ENCODE measurements at regions not wholly inside any gene's neighbourhood (a gene's known extent, or its start where the extent isn't known, plus 50 kb on each side); places are given as distances from the start of the nearest gene placed in this dataset.

- Histone ChIP-seq H3K36me3 (no peaks in the 10 kb centered on the region), H3K9me3 (no peaks in the 10 kb centered on the region), H3K4me3 (no peak overlapping the region), H3K27ac (no peak overlapping the region), H3K4me1 (no peaks in the 10 kb centered on the region), H3K27me3 (no peaks in the 10 kb centered on the region)
- no peak for DNase-seq
- TF ChIP-seq CTCF (IDR thresholded peaks at IDR 0.05): no peak
- no peak for ATAC-seq
- intact Hi-C loops (cut with DNase I): no loop called here
These were observed 367.1 kb upstream of the B3GAT1 start for GRCh38 chr11:134779179-134779578.

- DNase-seq (no peak), ATAC-seq (no peak)
- Histone ChIP-seq H3K27me3 (no peaks in the 10 kb centered on the region), H3K4me1 (no peaks in the 10 kb centered on the region), H3K27ac (no peak overlapping the region), H3K36me3 (no peaks in the 10 kb centered on the region), H3K9me3 (peaks cover 0 to 19% of the 10 kb centered on the region in 2 donors), H3K4me3 (no peak overlapping the region)
- no peak for TF ChIP-seq CTCF (IDR thresholded peaks at IDR 0.05)
- intact Hi-C loops (cut with DNase I): no loop called here
These were observed 356.4 kb upstream of the B3GAT1 start for GRCh38 chr11:134768463-134768862.

GRCh38 chr11:134765565-134765964 is 353.5 kb upstream of the B3GAT1 start:
- no peak for TF ChIP-seq CTCF (IDR thresholded peaks at IDR 0.05)
- intact Hi-C loops (cut with DNase I): no loop called here
- H3K27me3 ChIP-seq: peaks cover 0 to 11% of the 10 kb centered on the region in 2 donors
- H3K4me3 ChIP-seq: no peak overlapping the region
- H3K36me3 ChIP-seq: no peaks in the 10 kb centered on the region
- H3K27ac ChIP-seq: no peak overlapping the region
- H3K4me1 ChIP-seq: no peaks in the 10 kb centered on the region
- DNase-seq (no peak), ATAC-seq (no peak)
- H3K9me3 ChIP-seq: peaks cover 0 to 14% of the 10 kb centered on the region in 2 donors

GRCh38 chr11:134764966-134765365 is 352.9 kb upstream of the B3GAT1 start:
- Histone ChIP-seq H3K36me3 (no peaks in the 10 kb centered on the region), H3K4me1 (no peaks in the 10 kb centered on the region), H3K27ac (no peak overlapping the region), H3K4me3 (no peak overlapping the region), H3K9me3 (peaks cover 0 to 14% of the 10 kb centered on the region in 2 donors), H3K27me3 (peaks cover 0 to 11% of the 10 kb centered on the region in 2 donors)
- no peak for DNase-seq
- intact Hi-C loops (cut with DNase I): no loop called here
- ATAC-seq: no peak
- no peak for TF ChIP-seq CTCF (IDR thresholded peaks at IDR 0.05)

- H3K36me3 ChIP-seq: no peaks in the 10 kb centered on the region
- intact Hi-C loops (cut with DNase I): no loop called here
- no peak overlapping the region for H3K27ac ChIP-seq
- H3K27me3 ChIP-seq: peaks cover 0 to 11% of the 10 kb centered on the region in 2 donors
- TF ChIP-seq CTCF (IDR thresholded peaks at IDR 0.05): no peak
- H3K9me3 ChIP-seq: peaks cover 0 to 14% of the 10 kb centered on the region in 2 donors
- H3K4me3 ChIP-seq: no peak overlapping the region
- no peaks in the 10 kb centered on the region for H3K4me1 ChIP-seq
- ATAC-seq (no peak), DNase-seq (no peak)
These were observed 352.3 kb upstream of the B3GAT1 start for GRCh38 chr11:134764367-134764766.

Measured in left lung (tissue), 4 donors.